Liver (tissue), 8 donors: ENCODE measurements at regions not wholly inside any gene's neighbourhood (a gene's known extent, or its start where the extent isn't known, plus 50 kb on each side); places are given as distances from the start of the nearest gene placed in this dataset.

Source experiments
- DNase-seq: peaks from one replicate; pipeline ENCODE4 v3.0.0-alpha.2; 2017; ENCODE audit warnings: low spot score
- H3K27ac ChIP-seq, 2 donors: one replicate each; pipeline ENCODE4 v1.7.0; 2013; ENCODE audit warnings: inconsistent platforms in 2 of 2, low read length in 2 of 2, control low read depth in 1 of 2, low read depth in 1 of 2, mild to moderate bottlenecking in 1 of 2
- H3K27me3 ChIP-seq, 4 donors: one replicate each; pipeline versions ENCODE4 v1.6.1 to v1.7.0; 2013; ENCODE audit warnings: low read length in 3 of 4, inconsistent platforms in 1 of 4, mild to moderate bottlenecking in 1 of 4, moderate library complexity in 1 of 4; ENCODE audit not compliant: control insufficient read depth in 4 of 4, insufficient read depth in 4 of 4
- H3K36me3 ChIP-seq, 4 donors: one replicate each; pipeline versions ENCODE4 v1.6.1 to v1.7.0; 2013; ENCODE audit warnings: low read length in 3 of 4, mild to moderate bottlenecking in 3 of 4, low read depth in 1 of 4, moderate library complexity in 1 of 4; ENCODE audit not compliant: control insufficient read depth in 4 of 4, insufficient read depth in 3 of 4
- H3K4me1 ChIP-seq, 4 donors: one replicate each; pipeline versions ENCODE4 v1.6.1 to v1.7.0; 2013; ENCODE audit warnings: low read length in 3 of 4, mild to moderate bottlenecking in 3 of 4, moderate library complexity in 1 of 4; ENCODE audit not compliant: control insufficient read depth in 4 of 4, insufficient read depth in 4 of 4
- H3K4me3 ChIP-seq, 3 donors: one replicate each; pipeline versions ENCODE4 v1.6.1 to v1.7.0; 2013; ENCODE audit warnings: low read length in 3 of 3, control low read depth in 1 of 3, low read depth in 1 of 3, mild to moderate bottlenecking in 1 of 3
- H3K9ac ChIP-seq, 2 donors: one replicate each; pipeline ENCODE4 v1.7.0; 2013; ENCODE audit warnings: low read length in 2 of 2, mild to moderate bottlenecking in 2 of 2, moderate library complexity in 2 of 2, control low read depth in 1 of 2, low read depth in 1 of 2
- H3K9me3 ChIP-seq, 4 donors: one replicate each; pipeline versions ENCODE4 v1.6.1 to v1.7.0; 2013; ENCODE audit warnings: low read length in 3 of 4; ENCODE audit not compliant: control insufficient read depth in 4 of 4
- EGR1 ChIP-seq, 2 donors: IDR thresholded peaks; 2 replicates each; pipeline ENCODE4 v1.6.1; 2016 to 2018; ENCODE audit warnings: antibody characterized with exemption in 2 of 2, low read depth in 2 of 2
- FOXA1 ChIP-seq: IDR thresholded peaks from 2 replicates; pipeline ENCODE4 v1.6.1; 2016; ENCODE audit warnings: antibody characterized with exemption
- FOXA2 ChIP-seq: IDR thresholded peaks from 2 replicates; pipeline ENCODE4 v1.6.1; 2016; ENCODE audit warnings: antibody characterized with exemption
- GABPA ChIP-seq, 2 donors: IDR thresholded peaks in 1 of 2; conservative IDR thresholded peaks in 1 of 2; 2 replicates each; pipeline ENCODE4 v1.6.1; 2016; ENCODE audit warnings: antibody characterized with exemption in 2 of 2, mild to moderate bottlenecking in 1 of 2, moderate library complexity in 1 of 2
- HNF4A ChIP-seq, 2 donors: conservative IDR thresholded peaks; 2 replicates each; pipeline ENCODE4 v1.6.1; 2016; ENCODE audit warnings: antibody characterized with exemption in 2 of 2, mild to moderate bottlenecking in 2 of 2
- HNF4G ChIP-seq: IDR thresholded peaks from 2 replicates; pipeline ENCODE4 v1.6.1; 2016; ENCODE audit warnings: antibody characterized with exemption
- JUND ChIP-seq, 2 donors: IDR thresholded peaks; 2 replicates each; pipeline ENCODE4 v1.6.1; 2016; ENCODE audit warnings: antibody characterized with exemption in 2 of 2
- NR2F2 ChIP-seq: IDR thresholded peaks from 2 replicates; pipeline ENCODE4 v1.6.1; 2016; ENCODE audit warnings: antibody characterized with exemption
- RAD21 ChIP-seq, 2 donors: IDR thresholded peaks; 2 replicates each; pipeline ENCODE4 v1.6.1; 2016; ENCODE audit warnings: antibody characterized with exemption in 2 of 2, mild to moderate bottlenecking in 2 of 2
- RXRA ChIP-seq, 2 donors: IDR thresholded peaks; 2 replicates each; pipeline ENCODE4 v1.6.1; 2017 to 2018; ENCODE audit warnings: antibody characterized with exemption in 2 of 2, mild to moderate bottlenecking in 1 of 2
- SP1 ChIP-seq: IDR thresholded peaks from 2 replicates; pipeline ENCODE4 v1.6.1; 2018; ENCODE audit warnings: antibody characterized with exemption, mild to moderate bottlenecking
- TAF1 ChIP-seq: conservative IDR thresholded peaks from 2 replicates; pipeline ENCODE4 v1.6.1; 2016; ENCODE audit warnings: antibody characterized with exemption, mild to moderate bottlenecking
- YY1 ChIP-seq: IDR thresholded peaks from 2 replicates; pipeline ENCODE4 v1.6.1; 2016; ENCODE audit warnings: antibody characterized with exemption, mild to moderate bottlenecking
- WGBS: extraction: QIAGEN DNeasy Blood & Tissue Kit; methylation state at CpG from one replicate; pipeline ENCODE4 v1.1.7; 2013; 5-methylcytosine and 5-hydroxymethylcytosine counted together
- TF ChIP-seq, protein P1 (sequence below): fragments of 150-350 bp; IDR thresholded peaks from 2 replicates; pipeline ENCODE4 v1.5.1; 2017; ENCODE audit warnings: improper control_type of control experiment, low read depth, low read length; ENCODE audit not compliant: missing input control
- TF ChIP-seq, protein P2 (sequence below): IDR thresholded peaks from 2 replicates; pipeline ENCODE4 v1.6.1; 2016; ENCODE audit warnings: antibody characterized with exemption
- TF ChIP-seq, protein P3 (sequence below): IDR thresholded peaks from 2 replicates; pipeline ENCODE4 v1.6.1; 2016; ENCODE audit warnings: antibody characterized with exemption
- TF ChIP-seq, protein P4 (sequence below): IDR thresholded peaks from 2 replicates; pipeline ENCODE4 v1.6.1; 2016; ENCODE audit warnings: antibody characterized with exemption, mild to moderate bottlenecking
- TF ChIP-seq, protein P5 (sequence below): IDR thresholded peaks from 2 replicates; pipeline ENCODE4 v1.6.1; 2016; ENCODE audit warnings: antibody characterized with exemption
- donor health status: healthy.
- donor health status: healthy.
- donor health status: healthy.
- donor health status: healthy.
- donor health status: healthy.

DNA sequence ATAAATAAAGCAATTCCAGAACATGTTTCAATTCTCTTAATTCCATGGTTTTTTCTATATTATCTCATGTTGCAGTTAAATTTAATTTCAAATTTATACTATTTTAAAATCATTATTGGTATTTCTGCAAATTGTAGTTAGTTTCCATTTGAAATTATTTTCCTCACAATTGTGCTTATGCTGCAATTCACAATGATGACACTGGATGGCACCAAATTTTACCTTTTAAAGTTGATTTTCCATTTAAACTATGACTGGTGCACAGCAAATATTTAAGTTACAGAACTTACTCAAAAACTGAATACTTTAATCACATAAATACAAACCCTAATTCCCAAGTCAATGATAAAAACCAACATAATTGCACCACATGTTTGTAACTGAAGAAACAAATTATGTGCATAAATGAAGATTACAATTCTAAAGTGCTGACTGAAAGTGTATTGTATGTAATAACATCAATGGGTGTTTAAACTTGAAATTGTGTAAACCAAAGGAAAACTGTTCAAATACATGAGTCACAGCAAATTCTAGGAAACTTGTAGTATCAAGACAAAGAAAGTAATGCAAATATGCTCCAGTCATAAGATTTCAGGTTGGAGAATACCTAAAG, 75.3 kb upstream of the AASS start:
- no peaks in the 10 kb centered on the region for H3K9me3 ChIP-seq
- TF ChIP-seq GABPA (IDR thresholded peaks at IDR 0.05 in 1 of 2, conservative IDR thresholded peaks at IDR 0.05 in 1 of 2) (no peak), YY1 (no peak), RXRA (IDR thresholded peaks at IDR 0.05) (no peak), FOXA2 (no peak), HNF4G (no peak), SP1 (no peak), NR2F2 (no peak), TAF1 (no peak), RAD21 (IDR thresholded peaks at IDR 0.05) (peak; percentile 88 to 92), JUND (IDR thresholded peaks at IDR 0.05) (no peak)
- TF ChIP-seq, protein P1, sequence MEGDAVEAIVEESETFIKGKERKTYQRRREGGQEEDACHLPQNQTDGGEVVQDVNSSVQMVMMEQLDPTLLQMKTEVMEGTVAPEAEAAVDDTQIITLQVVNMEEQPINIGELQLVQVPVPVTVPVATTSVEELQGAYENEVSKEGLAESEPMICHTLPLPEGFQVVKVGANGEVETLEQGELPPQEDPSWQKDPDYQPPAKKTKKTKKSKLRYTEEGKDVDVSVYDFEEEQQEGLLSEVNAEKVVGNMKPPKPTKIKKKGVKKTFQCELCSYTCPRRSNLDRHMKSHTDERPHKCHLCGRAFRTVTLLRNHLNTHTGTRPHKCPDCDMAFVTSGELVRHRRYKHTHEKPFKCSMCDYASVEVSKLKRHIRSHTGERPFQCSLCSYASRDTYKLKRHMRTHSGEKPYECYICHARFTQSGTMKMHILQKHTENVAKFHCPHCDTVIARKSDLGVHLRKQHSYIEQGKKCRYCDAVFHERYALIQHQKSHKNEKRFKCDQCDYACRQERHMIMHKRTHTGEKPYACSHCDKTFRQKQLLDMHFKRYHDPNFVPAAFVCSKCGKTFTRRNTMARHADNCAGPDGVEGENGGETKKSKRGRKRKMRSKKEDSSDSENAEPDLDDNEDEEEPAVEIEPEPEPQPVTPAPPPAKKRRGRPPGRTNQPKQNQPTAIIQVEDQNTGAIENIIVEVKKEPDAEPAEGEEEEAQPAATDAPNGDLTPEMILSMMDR, result peak; percentile 82
- TF ChIP-seq, protein P2, sequence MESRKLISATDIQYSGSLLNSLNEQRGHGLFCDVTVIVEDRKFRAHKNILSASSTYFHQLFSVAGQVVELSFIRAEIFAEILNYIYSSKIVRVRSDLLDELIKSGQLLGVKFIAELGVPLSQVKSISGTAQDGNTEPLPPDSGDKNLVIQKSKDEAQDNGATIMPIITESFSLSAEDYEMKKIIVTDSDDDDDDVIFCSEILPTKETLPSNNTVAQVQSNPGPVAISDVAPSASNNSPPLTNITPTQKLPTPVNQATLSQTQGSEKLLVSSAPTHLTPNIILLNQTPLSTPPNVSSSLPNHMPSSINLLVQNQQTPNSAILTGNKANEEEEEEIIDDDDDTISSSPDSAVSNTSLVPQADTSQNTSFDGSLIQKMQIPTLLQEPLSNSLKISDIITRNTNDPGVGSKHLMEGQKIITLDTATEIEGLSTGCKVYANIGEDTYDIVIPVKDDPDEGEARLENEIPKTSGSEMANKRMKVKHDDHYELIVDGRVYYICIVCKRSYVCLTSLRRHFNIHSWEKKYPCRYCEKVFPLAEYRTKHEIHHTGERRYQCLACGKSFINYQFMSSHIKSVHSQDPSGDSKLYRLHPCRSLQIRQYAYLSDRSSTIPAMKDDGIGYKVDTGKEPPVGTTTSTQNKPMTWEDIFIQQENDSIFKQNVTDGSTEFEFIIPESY, result no peak
- TF ChIP-seq, protein P3, sequence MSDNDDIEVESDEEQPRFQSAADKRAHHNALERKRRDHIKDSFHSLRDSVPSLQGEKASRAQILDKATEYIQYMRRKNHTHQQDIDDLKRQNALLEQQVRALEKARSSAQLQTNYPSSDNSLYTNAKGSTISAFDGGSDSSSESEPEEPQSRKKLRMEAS, result no peak
- DNase-seq, result no peak
- no peak overlapping the region for H3K27ac ChIP-seq
- H3K36me3 ChIP-seq, result no peaks in the 10 kb centered on the region
- H3K9ac ChIP-seq, result no peak overlapping the region
- no peaks in the 10 kb centered on the region for H3K27me3 ChIP-seq
- H3K4me3 ChIP-seq, result no peak overlapping the region
- peaks cover 0 to 8% (median 8%) of the 10 kb centered on the region in 4 donors for H3K4me1 ChIP-seq

DNA sequence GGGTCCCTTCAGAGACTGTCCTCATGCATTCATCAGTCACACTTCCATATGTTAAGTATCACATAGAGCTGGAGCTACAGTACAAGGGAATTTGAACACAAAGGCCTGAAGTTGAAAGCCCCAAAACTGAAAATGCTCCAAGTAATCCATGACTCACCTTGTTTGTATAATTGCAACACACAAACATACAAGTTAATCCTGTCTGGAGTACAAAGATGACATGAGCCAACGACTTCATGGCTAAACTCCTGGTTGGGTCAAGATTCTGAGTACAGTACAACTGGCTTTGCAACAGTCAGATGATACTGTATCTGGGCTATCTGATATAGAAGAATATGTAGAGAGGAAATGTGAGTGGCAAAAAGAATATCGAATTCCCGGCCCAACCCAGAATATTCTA, 73.1 kb upstream of the AASS start:
- TF ChIP-seq FOXA2 (peak; percentile 71), NR2F2 (no peak), JUND (IDR thresholded peaks at IDR 0.05) (peak; percentile 99), GABPA (IDR thresholded peaks at IDR 0.05 in 1 of 2, conservative IDR thresholded peaks at IDR 0.05 in 1 of 2) (no peak), HNF4G (peak; percentile 44), RXRA (IDR thresholded peaks at IDR 0.05) (peak; percentile 62 to 75), FOXA1 (peak; percentile 36), RAD21 (IDR thresholded peaks at IDR 0.05) (peak; percentile 44 to 59), EGR1 (IDR thresholded peaks at IDR 0.05; ENCODE audit: low read depth in 2 of 2) (no peak), TAF1 (no peak), YY1 (peak; percentile 45), SP1 (peak; percentile 43), HNF4A (conservative IDR thresholded peaks at IDR 0.05) (peak; percentile 80 to 84)
- TF ChIP-seq, protein P3, result no peak
- TF ChIP-seq, protein P4, sequence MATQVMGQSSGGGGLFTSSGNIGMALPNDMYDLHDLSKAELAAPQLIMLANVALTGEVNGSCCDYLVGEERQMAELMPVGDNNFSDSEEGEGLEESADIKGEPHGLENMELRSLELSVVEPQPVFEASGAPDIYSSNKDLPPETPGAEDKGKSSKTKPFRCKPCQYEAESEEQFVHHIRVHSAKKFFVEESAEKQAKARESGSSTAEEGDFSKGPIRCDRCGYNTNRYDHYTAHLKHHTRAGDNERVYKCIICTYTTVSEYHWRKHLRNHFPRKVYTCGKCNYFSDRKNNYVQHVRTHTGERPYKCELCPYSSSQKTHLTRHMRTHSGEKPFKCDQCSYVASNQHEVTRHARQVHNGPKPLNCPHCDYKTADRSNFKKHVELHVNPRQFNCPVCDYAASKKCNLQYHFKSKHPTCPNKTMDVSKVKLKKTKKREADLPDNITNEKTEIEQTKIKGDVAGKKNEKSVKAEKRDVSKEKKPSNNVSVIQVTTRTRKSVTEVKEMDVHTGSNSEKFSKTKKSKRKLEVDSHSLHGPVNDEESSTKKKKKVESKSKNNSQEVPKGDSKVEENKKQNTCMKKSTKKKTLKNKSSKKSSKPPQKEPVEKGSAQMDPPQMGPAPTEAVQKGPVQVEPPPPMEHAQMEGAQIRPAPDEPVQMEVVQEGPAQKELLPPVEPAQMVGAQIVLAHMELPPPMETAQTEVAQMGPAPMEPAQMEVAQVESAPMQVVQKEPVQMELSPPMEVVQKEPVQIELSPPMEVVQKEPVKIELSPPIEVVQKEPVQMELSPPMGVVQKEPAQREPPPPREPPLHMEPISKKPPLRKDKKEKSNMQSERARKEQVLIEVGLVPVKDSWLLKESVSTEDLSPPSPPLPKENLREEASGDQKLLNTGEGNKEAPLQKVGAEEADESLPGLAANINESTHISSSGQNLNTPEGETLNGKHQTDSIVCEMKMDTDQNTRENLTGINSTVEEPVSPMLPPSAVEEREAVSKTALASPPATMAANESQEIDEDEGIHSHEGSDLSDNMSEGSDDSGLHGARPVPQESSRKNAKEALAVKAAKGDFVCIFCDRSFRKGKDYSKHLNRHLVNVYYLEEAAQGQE, result peak; percentile 34
- TF ChIP-seq, protein P1, result no peak
- TF ChIP-seq, protein P5, sequence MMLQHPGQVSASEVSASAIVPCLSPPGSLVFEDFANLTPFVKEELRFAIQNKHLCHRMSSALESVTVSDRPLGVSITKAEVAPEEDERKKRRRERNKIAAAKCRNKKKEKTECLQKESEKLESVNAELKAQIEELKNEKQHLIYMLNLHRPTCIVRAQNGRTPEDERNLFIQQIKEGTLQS, result peak; percentile 96
- TF ChIP-seq, protein P2, result peak; percentile 43
- WGBS, result 62% methylated on average over 3 of the region's 3 CpGs

More for the DNA sequence above, 73.1 kb upstream of the AASS start:
- no peaks in the 10 kb centered on the region for H3K27me3 ChIP-seq
- H3K9ac ChIP-seq, result no peak overlapping the region
- H3K27ac ChIP-seq, result no peak overlapping the region
- DNase-seq, result no peak
- no peaks in the 10 kb centered on the region for H3K36me3 ChIP-seq
- H3K4me1 ChIP-seq, result peaks cover 0 to 8% (median 8%) of the 10 kb centered on the region in 4 donors
- H3K4me3 ChIP-seq, result no peak overlapping the region
- no peaks in the 10 kb centered on the region for H3K9me3 ChIP-seq
